Heart right ventricle (tissue), 16 donors: ENCODE measurements at regions not wholly inside any gene's neighbourhood (a gene's known extent, or its start where the extent isn't known, plus 50 kb on each side); places are given as distances from the start of the nearest gene placed in this dataset.

ENCODE experiments used
- ATAC-seq, 8 donors: fragments of 200-7000 bp; cut with Tn5 transposase; one replicate each; pipeline ENCODE4 v1.9.1; 2020; ENCODE audit warnings: mild to moderate bottlenecking in 8 of 8, moderate library complexity in 8 of 8, moderate number of reproducible peaks in 1 of 8
- DNase-seq, 2 donors: peaks; one replicate each; pipeline ENCODE4 v3.0.0-alpha.2; 2020
- H3K27ac ChIP-seq, 10 donors: fragments of 200-600 bp; sonication (generic) in 2 of 10; one replicate each; pipeline versions ENCODE4 v1.5.0 to v1.8.0; 2020 to 2022; ENCODE audit warnings: mild to moderate bottlenecking in 3 of 10
- H3K27me3 ChIP-seq, 7 donors: fragments of 200-600 bp; one replicate each; pipeline ENCODE4 v1.8.0; 2021 to 2022; ENCODE audit warnings: mild to moderate bottlenecking in 2 of 7
- H3K36me3 ChIP-seq, 9 donors: fragments of 200-600 bp; sonication (generic) in 1 of 9; one replicate each; pipeline versions ENCODE4 v1.5.0 to v1.8.0; 2020 to 2022; ENCODE audit warnings: mild to moderate bottlenecking in 2 of 9
- H3K4me1 ChIP-seq, 9 donors: fragments of 200-600 bp; sonication (generic) in 1 of 9; one replicate each; pipeline versions ENCODE4 v1.5.0 to v1.8.0; 2020 to 2022; ENCODE audit warnings: mild to moderate bottlenecking in 4 of 9
- H3K4me3 ChIP-seq, 10 donors: fragments of 200-600 bp; sonication (generic) in 2 of 10; one replicate each; pipeline versions ENCODE4 v1.5.0 to v1.8.0; 2020 to 2022; ENCODE audit warnings: mild to moderate bottlenecking in 7 of 10, moderate library complexity in 2 of 10
- H3K9me3 ChIP-seq, 11 donors: fragments of 200-600 bp in 10 of 11; sonication (generic) in 2 of 11; one replicate each; pipeline versions ENCODE4 v1.5.0 to v1.8.0; 2013 to 2022; ENCODE audit warnings: mild to moderate bottlenecking in 2 of 11, control low read depth in 1 of 11, moderate library complexity in 1 of 11
- CTCF ChIP-seq, 9 donors: fragments of 200-600 bp; sonication (generic) in 2 of 9; IDR thresholded peaks; one replicate each; pipeline versions ENCODE4 v1.5.0 to v1.8.0; 2021 to 2022; ENCODE audit warnings: antibody characterized with exemption in 9 of 9, mild to moderate bottlenecking in 5 of 9, moderate library complexity in 1 of 9
- WGBS, 2 donors: extraction: QIAGEN DNeasy Blood & Tissue Kit; methylation state at CpG; one replicate each; pipeline ENCODE4 v1.1.7; 2013; ENCODE audit warnings: inconsistent platforms in 1 of 2; 5-methylcytosine and 5-hydroxymethylcytosine counted together
- intact Hi-C, 10 donors: fragments of 100-400 bp; cut with DNase I; formaldehyde crosslinking; loops; one replicate each; pipeline versions ENCODE4 v1.11.1 to v1.14.2; 2022
- donor health status: Arrhythmogenic right ventricular cardiomyopathy.
- donor health status: ischemic (EF 13 %, LVEDD 7.1; RV severe dilation, severe dysfunction).
- donor health status: healthy with polysubstance abuse.
- donor health status: DM: no; HTN: yes; CAD: no.
- donor health status: DM: no; HTN: no; CAD: no.
- donor health status: ischemic (EF 25% LVEDD 6.9; RV normal size, moderate dysfunction).
- donor health status: ischemic (EF 25% LVEDD 5.7; RV mildly dilated, moderate dysfunction).
- donor health status: healthy.
- donor health status: DM: yes; HTN: yes; CAD: no.
- donor health status: Ischemic cardiomyopathy.
- donor health status: ischemic (EF 35%, LVEDD 5.7; RV mildly dilated, moderate dysfunction).
- donor health status: nonischemic (EF 11% LVEDD 7.7; RV severe dilation, severe dysfunction).
- donor health status: DM: yes; HTN: yes; CAD: no.
- donor health status: PGD.
- donor health status: ischemic (EF 29% LVEDD 5.4; RV normal size, mild dysfunction).
- donor health status: nonischemic (EF 23%, LVEDD 6.1; RV moderate dilation, normal function).

- intact Hi-C loops = no loop called here
- no peak overlapping the region for H3K4me3 ChIP-seq
- peak overlapping the region in 1 of 10 donors; percentile 70 for H3K27ac ChIP-seq
- no peaks in the 10 kb centered on the region for H3K27me3 ChIP-seq
- no peak for ATAC-seq
- no peak for TF ChIP-seq CTCF (IDR thresholded peaks at IDR 0.05)
- WGBS, 2 donors = 39 to 52% methylated on average over 5 of the region's 5 CpGs
- no peaks in the 10 kb centered on the region for H3K9me3 ChIP-seq
- no peak for DNase-seq
- peaks cover 12 to 90% (median 53%) of the 10 kb centered on the region in 9 donors for H3K4me1 ChIP-seq
- no peaks in the 10 kb centered on the region for H3K36me3 ChIP-seq
Measured at GRCh38 chr6:144335311-144335861, 50.3 kb downstream of the UTRN start.

- ATAC-seq = no peak
- no peak overlapping the region for H3K4me3 ChIP-seq
- no peak for TF ChIP-seq CTCF (IDR thresholded peaks at IDR 0.05)
- H3K9me3 ChIP-seq = no peaks in the 10 kb centered on the region
- H3K4me1 ChIP-seq = peaks cover 8 to 90% (median 53%) of the 10 kb centered on the region in 9 donors
- H3K36me3 ChIP-seq = no peaks in the 10 kb centered on the region
- intact Hi-C loops = no loop called here
- no peak overlapping the region for H3K27ac ChIP-seq
- no peak for DNase-seq
- 95 to 97% methylated on average over 5 of the region's 5 CpGs for WGBS, 2 donors
- no peaks in the 10 kb centered on the region for H3K27me3 ChIP-seq
Measured at GRCh38 chr6:144335914-144336313, 50.8 kb downstream of the UTRN start.

- H3K9me3 ChIP-seq = no peaks in the 10 kb centered on the region
- ATAC-seq = no peak
- intact Hi-C loops = no loop called here
- no peak overlapping the region for H3K27ac ChIP-seq
- DNase-seq = no peak
- no peak overlapping the region for H3K4me3 ChIP-seq
- TF ChIP-seq CTCF (IDR thresholded peaks at IDR 0.05) = no peak
- 95 to 100% methylated on average over 2 of the region's 2 CpGs for WGBS, 2 donors
- no peaks in the 10 kb centered on the region for H3K27me3 ChIP-seq
- peaks cover 4 to 90% (median 60%) of the 10 kb centered on the region in 9 donors for H3K4me1 ChIP-seq
- no peaks in the 10 kb centered on the region for H3K36me3 ChIP-seq
Measured at GRCh38 chr6:144336900-144337299, 51.8 kb downstream of the UTRN start.

GRCh38 chr6:144338474-144338873 lies 53.3 kb downstream of the UTRN start:
- TF ChIP-seq CTCF (IDR thresholded peaks at IDR 0.05) = no peak
- peaks cover 4 to 94% (median 69%) of the 10 kb centered on the region in 9 donors for H3K4me1 ChIP-seq
- WGBS, 2 donors = 89 to 94% methylated on average over 6 of the region's 6 CpGs
- H3K9me3 ChIP-seq = no peaks in the 10 kb centered on the region
- DNase-seq = no peak
- no peak overlapping the region for H3K4me3 ChIP-seq
- H3K27ac ChIP-seq = no peak overlapping the region
- ATAC-seq = no peak
- H3K27me3 ChIP-seq = no peaks in the 10 kb centered on the region
- H3K36me3 ChIP-seq = no peaks in the 10 kb centered on the region
- intact Hi-C loops = no loop called here
